PC-3 (cell line): ENCODE measurements at regions not wholly inside any gene's neighbourhood (a gene's known extent, or its start where the extent isn't known, plus 50 kb on each side); places are given as distances from the start of the nearest gene placed in this dataset.

Experiments used
- ATAC-seq: fragments of 200-7000 bp; cut with Tn5 transposase; 2 replicates; pipeline ENCODE4 v1.9.1; 2020; ENCODE audit warnings: mild to moderate bottlenecking, moderate library complexity
- BruUV-seq: library from RNA; stranded (reverse); fragments of 400-500 nt; replicated peaks from 2 replicates; lab custom pipeline; 2021; lab: Mats Ljungman, UMichigan
- CTCF ChIA-PET: fragments of 300-600 bp; sonication (Branson Sonifier 250); formaldehyde crosslinking; loops from one replicate; lab custom pipeline; 2022; ENCODE audit warnings: antibody characterized with exemption; lab: Charles Lee
- POLR2A ChIA-PET: fragments of 300-600 bp; sonication (Branson Sonifier 250); formaldehyde crosslinking; loops from one replicate; lab custom pipeline; 2022; ENCODE audit warnings: antibody characterized with exemption; ENCODE audit not compliant: unreplicated experiment; lab: Charles Lee
- DNase-seq: peaks from one replicate; pipeline ENCODE4 v3.0.0-alpha.2; 2015
- H2AFZ ChIP-seq: fragments of 300-600 bp; sonication (generic); 2 replicates; pipeline ENCODE4 v1.6.0; 2016; ENCODE audit warnings: antibody characterized with exemption, low read length
- H3F3A ChIP-seq: fragments of 300-600 bp; sonication (generic); one replicate; pipeline ENCODE4 v1.6.0; 2017; ENCODE audit warnings: antibody characterized with exemption, low read length, control low read depth, mild to moderate bottlenecking; ENCODE audit not compliant: unreplicated experiment
- H3K27ac ChIP-seq: fragments of 300-600 bp; sonication (generic); 2 replicates; pipeline ENCODE4 v1.5.1; 2016; ENCODE audit warnings: mild to moderate bottlenecking, low read length
- H3K27me3 ChIP-seq: fragments of 300-600 bp; sonication (generic); 2 replicates; pipeline ENCODE4 v1.6.1; 2016; ENCODE audit warnings: low read length, mixed read lengths
- H3K36me3 ChIP-seq: fragments of 300-600 bp; sonication (generic); 2 replicates; pipeline ENCODE4 v1.6.1; 2016; ENCODE audit warnings: low read depth, mixed run types, low read length, mixed read lengths
- H3K4me1 ChIP-seq: fragments of 300-600 bp; sonication (generic); 2 replicates; pipeline ENCODE4 v1.5.1; 2016; ENCODE audit warnings: low read length; ENCODE audit not compliant: insufficient read depth
- H3K4me2 ChIP-seq: fragments of 300-600 bp; sonication (generic); 2 replicates; pipeline ENCODE4 v1.6.0; 2016; ENCODE audit warnings: low read length
- H3K4me3 ChIP-seq: fragments of 300-600 bp; sonication (generic); 2 replicates; pipeline ENCODE4 v1.5.1; 2016; ENCODE audit warnings: mild to moderate bottlenecking, low read length, mixed read lengths
- H3K79me2 ChIP-seq: fragments of 300-600 bp; sonication (generic); 2 replicates; pipeline ENCODE4 v1.6.1; 2017; ENCODE audit warnings: low read length, mixed read lengths
- H3K9ac ChIP-seq: fragments of 300-600 bp; sonication (generic); 2 replicates; pipeline ENCODE4 v1.6.0; 2016; ENCODE audit warnings: mild to moderate bottlenecking, low read length
- H3K9me2 ChIP-seq: fragments of 300-600 bp; sonication (generic); replicated peaks from 2 replicates; pipeline ENCODE4 v1.6.1; 2016; ENCODE audit warnings: mixed run types, low read length, mixed read lengths
- H3K9me3 ChIP-seq: fragments of 300-600 bp; sonication (generic); 2 replicates; pipeline ENCODE4 v1.6.1; 2016; ENCODE audit warnings: low read length, mixed read lengths
- H4K20me1 ChIP-seq: fragments of 300-600 bp; sonication (generic); 2 replicates; pipeline ENCODE4 v1.6.1; 2016; ENCODE audit warnings: low read length, mixed read lengths
- EZH2 ChIP-seq: fragments of 300-600 bp; sonication (generic); IDR thresholded peaks from one replicate; pipeline ENCODE4 v1.6.1; 2017; ENCODE audit warnings: antibody characterized with exemption, mild to moderate bottlenecking, low read length; ENCODE audit not compliant: unreplicated experiment
- EZH2phosphoT487 ChIP-seq: fragments of 300-600 bp; sonication (generic); IDR thresholded peaks from 2 replicates; pipeline ENCODE4 v1.6.1; 2018; ENCODE audit warnings: mild to moderate bottlenecking, antibody characterized with exemption, low read length, borderline replicate concordance
- intact Hi-C: fragments of 100-400 bp; cut with micrococcal nuclease; formaldehyde crosslinking; loops from 2 replicates; pipeline ENCODE4 v1.9.0; 2023
- TF ChIP-seq, protein P1 (sequence below): fragments of 300-600 bp; sonication (generic); conservative IDR thresholded peaks from 2 replicates; pipeline ENCODE4 v1.5.1; 2017; ENCODE audit warnings: antibody characterized with exemption, low read depth, mild to moderate bottlenecking, low read length

DNA sequence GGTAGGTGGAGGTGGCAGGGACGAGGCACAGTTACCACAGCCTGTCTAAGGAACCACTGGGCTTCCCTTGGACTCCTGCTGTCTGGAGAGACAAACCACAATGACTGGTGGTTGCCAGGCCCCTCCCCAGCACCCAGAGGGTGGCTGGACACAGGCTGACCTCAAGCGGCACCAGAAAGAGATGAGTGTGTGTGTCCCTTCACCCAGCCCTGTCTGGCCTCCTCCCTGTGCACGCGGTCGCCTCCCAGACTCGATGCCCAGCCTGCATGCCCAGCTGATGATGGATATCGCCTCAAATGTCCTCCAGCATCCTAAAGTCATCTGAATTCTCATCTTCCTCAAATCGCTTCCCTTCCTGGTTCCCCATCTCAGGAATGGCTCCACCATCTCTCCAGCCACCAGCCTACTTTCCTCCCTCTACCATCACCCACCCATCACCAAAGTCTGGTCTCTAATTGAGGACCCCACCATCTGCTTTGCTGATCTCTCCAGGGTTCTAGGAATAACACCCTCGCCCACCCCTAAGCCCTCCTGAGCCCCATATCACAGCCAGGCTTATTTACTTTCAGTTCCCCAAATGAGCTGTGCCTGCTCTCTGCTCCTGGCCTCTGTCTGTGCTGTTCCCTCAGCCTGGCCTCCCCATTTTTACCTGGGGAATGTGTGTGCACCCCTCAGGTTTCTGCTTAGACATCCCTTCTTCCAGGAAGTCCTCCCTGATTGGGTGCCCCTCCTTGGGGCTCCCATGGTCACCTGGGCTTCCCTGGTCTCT is 52.5 kb upstream of the GGTA1 start:
- DNase-seq (no peak), ATAC-seq (no peak)
- Histone ChIP-seq H3K4me2 (no peak overlapping the region), H3F3A (peaks cover 4% of the 10 kb centered on the region), H3K9ac (no peak overlapping the region), H3K9me3 (no peaks in the 10 kb centered on the region), H3K79me2 (no peaks in the 10 kb centered on the region), H4K20me1 (no peaks in the 10 kb centered on the region), H3K36me3 (no peaks in the 10 kb centered on the region), H2AFZ (no peak overlapping the region), H3K27ac (no peak overlapping the region), H3K27me3 (no peaks in the 10 kb centered on the region), H3K4me1 (peaks cover 20% of the 10 kb centered on the region), H3K4me3 (no peak overlapping the region), H3K9me2 (no peaks in the 10 kb centered on the region)
- BruUV-seq: no TSS peak
- TF ChIP-seq EZH2: no peak
- no peak for TF ChIP-seq EZH2phosphoT487
- TF ChIP-seq, protein P1, sequence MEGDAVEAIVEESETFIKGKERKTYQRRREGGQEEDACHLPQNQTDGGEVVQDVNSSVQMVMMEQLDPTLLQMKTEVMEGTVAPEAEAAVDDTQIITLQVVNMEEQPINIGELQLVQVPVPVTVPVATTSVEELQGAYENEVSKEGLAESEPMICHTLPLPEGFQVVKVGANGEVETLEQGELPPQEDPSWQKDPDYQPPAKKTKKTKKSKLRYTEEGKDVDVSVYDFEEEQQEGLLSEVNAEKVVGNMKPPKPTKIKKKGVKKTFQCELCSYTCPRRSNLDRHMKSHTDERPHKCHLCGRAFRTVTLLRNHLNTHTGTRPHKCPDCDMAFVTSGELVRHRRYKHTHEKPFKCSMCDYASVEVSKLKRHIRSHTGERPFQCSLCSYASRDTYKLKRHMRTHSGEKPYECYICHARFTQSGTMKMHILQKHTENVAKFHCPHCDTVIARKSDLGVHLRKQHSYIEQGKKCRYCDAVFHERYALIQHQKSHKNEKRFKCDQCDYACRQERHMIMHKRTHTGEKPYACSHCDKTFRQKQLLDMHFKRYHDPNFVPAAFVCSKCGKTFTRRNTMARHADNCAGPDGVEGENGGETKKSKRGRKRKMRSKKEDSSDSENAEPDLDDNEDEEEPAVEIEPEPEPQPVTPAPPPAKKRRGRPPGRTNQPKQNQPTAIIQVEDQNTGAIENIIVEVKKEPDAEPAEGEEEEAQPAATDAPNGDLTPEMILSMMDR: no peak
- intact Hi-C loops: loop anchor here (2.0 kb wide), 1 partner anchor 133 kb away; no protein-coding TSS in a partner anchor
- ChIA-PET POLR2A (no interaction called here), CTCF (no interaction called here)

DNA sequence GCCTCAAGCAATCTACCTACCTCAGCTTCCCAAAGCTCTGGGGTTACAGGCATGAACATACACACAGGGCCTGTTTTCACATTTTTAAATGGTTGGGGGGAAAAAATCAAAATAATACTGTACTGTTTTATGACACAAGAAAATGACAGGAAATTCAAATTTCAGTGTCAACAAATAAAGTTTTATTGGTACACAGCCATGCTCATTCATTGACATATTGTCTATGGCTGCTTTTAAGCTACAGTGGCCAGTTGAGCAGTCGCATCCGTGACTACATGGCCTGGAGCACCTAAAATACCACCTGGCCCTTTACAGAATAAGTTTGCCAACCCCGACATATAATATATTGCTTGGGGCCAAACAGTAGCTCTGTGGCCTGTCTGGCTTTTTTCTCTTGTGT is 56.4 kb upstream of the GGTA1 start:
- peak overlapping the region; percentile 34; the same call in 1 of the 2 replicates for H3K4me3 ChIP-seq
- no peaks in the 10 kb centered on the region for H3K9me2 ChIP-seq
- intact Hi-C loops: loop anchor here (5.0 kb wide), 1 partner anchor 41 kb away; no protein-coding TSS in a partner anchor
- H3K9ac ChIP-seq: no peak overlapping the region
- ChIA-PET CTCF (interaction anchor here (0.6 kb wide), 1 partner anchor 43 kb away, joined by 14 read pairs; no protein-coding TSS in a partner anchor), POLR2A (no interaction called here)
- TF ChIP-seq EZH2 (no peak), EZH2phosphoT487 (no peak)
- TF ChIP-seq, protein P1: no peak
- peak overlapping the region; percentile 68 for H3K4me2 ChIP-seq
- H3K27me3 ChIP-seq: no peaks in the 10 kb centered on the region
- peak overlapping the region; percentile 77 for H3K27ac ChIP-seq
- H3K9me3 ChIP-seq: no peaks in the 10 kb centered on the region
- H2AFZ ChIP-seq: no peak overlapping the region
- peaks cover 34% of the 10 kb centered on the region for H3K4me1 ChIP-seq
- no TSS peak for BruUV-seq
- ATAC-seq (no peak), DNase-seq (no peak)
- H3F3A ChIP-seq: peaks cover 4% of the 10 kb centered on the region
- H3K36me3 ChIP-seq: no peaks in the 10 kb centered on the region
- H4K20me1 ChIP-seq: no peaks in the 10 kb centered on the region
- no peaks in the 10 kb centered on the region for H3K79me2 ChIP-seq

DNA sequence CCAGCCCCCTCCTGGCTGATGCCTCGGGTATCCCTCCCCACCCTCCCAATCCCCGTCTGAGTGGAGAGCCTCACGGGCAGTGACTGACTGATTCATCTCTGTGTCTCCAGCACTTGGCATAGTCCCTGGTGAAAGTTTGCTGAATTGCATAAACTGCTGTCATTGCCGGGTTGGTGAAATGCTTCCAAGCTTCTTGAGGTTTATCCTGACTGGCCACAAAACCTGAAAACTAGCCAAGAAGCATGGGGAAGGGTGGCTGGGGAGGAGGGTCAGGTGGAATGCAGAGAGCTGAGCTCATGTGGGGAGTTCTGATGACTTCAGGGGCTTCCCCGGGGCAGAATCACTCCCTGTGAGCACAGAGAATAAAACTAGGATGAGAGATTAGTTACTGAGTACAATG is 56.9 kb upstream of the GGTA1 start:
- Histone ChIP-seq H3F3A (peaks cover 4% of the 10 kb centered on the region), H3K4me1 (peaks cover 31% of the 10 kb centered on the region), H3K4me2 (peak overlapping the region; percentile 68), H3K9me3 (no peaks in the 10 kb centered on the region), H3K9me2 (no peaks in the 10 kb centered on the region), H3K27me3 (no peaks in the 10 kb centered on the region), H2AFZ (no peak overlapping the region), H3K79me2 (no peaks in the 10 kb centered on the region), H3K9ac (peak overlapping the region; percentile 64), H3K27ac (peak overlapping the region; percentile 95), H3K4me3 (peak overlapping the region; percentile 34; the same call in 1 of the 2 replicates), H3K36me3 (no peaks in the 10 kb centered on the region), H4K20me1 (no peaks in the 10 kb centered on the region)
- intact Hi-C loops: loop anchor here (5.0 kb wide), 1 partner anchor 41 kb away; no protein-coding TSS in a partner anchor
- CTCF ChIA-PET: no interaction called here
- POLR2A ChIA-PET: no interaction called here
- no TSS peak for BruUV-seq
- peak; percentile 95 for DNase-seq
- TF ChIP-seq, protein P1: no peak
- TF ChIP-seq EZH2phosphoT487 (no peak), EZH2 (no peak)
- peak; percentile 75 for ATAC-seq
